Body of pancreas (tissue), 4 donors: ENCODE measurements at regions not wholly inside any gene's neighbourhood (a gene's known extent, or its start where the extent isn't known, plus 50 kb on each side); places are given as distances from the start of the nearest gene placed in this dataset.

Experiments used
- ATAC-seq: fragments of 150-250 bp; one replicate; pipeline ENCODE4 v1.9.1; 2016
- DNase-seq, 4 donors: peaks; one replicate each; pipeline ENCODE4 v3.0.0-alpha.2; 2019
- H3K27ac ChIP-seq, 4 donors: fragments of 200-600 bp; sonication (generic); 1 replicate in 3 of 4; 2 replicates in 1 of 4; pipeline versions ENCODE4 v1.5.1 to v1.6.1; 2016 to 2019; ENCODE audit warnings: mild to moderate bottlenecking in 1 of 4, mixed read lengths in 1 of 4, moderate library complexity in 1 of 4
- H3K27me3 ChIP-seq, 2 donors: fragments of 200-600 bp; sonication (generic); one replicate each; pipeline ENCODE4 v1.6.0; 2016; ENCODE audit warnings: mild to moderate bottlenecking in 1 of 2
- H3K36me3 ChIP-seq, 2 donors: fragments of 200-600 bp; sonication (generic); replicated peaks in 1 of 2; 2 replicates each; pipeline ENCODE4 v1.5.1; 2016; ENCODE audit warnings: low read depth in 2 of 2; ENCODE audit not compliant: insufficient read depth in 1 of 2
- H3K4me1 ChIP-seq: fragments of 200-600 bp; sonication (generic); one replicate; pipeline ENCODE4 v1.6.0; 2016
- H3K4me3 ChIP-seq, 2 donors: fragments of 200-600 bp; sonication (generic); 1 replicate in 1 of 2; 2 replicates in 1 of 2; pipeline ENCODE4 v1.5.1; 2016 to 2019
- H3K9me3 ChIP-seq, 3 donors: fragments of 200-600 bp; sonication (generic); 1 replicate in 2 of 3; 2 replicates in 1 of 3; pipeline ENCODE4 v1.5.1; 2016
- CTCF ChIP-seq, 7 experiments: fragments of 450-650 bp in 4 of 7; fragments of 200-600 bp in 3 of 7; sonication (generic) in 3 of 7; IDR thresholded peaks; one replicate each; pipeline ENCODE4 v1.5.1; 2016 to 2019; ENCODE audit warnings: antibody characterized with exemption in 7 of 7
- POLR2A ChIP-seq, 3 donors: fragments of 450-650 bp; IDR thresholded peaks; one replicate each; pipeline ENCODE4 v1.6.1; 2016; ENCODE audit warnings: antibody characterized with exemption in 3 of 3, mild to moderate bottlenecking in 2 of 3
- WGBS, 2 donors: methylation state at CpG; one replicate each; pipeline ENCODE4 v1.1.5; 2017; 5-methylcytosine and 5-hydroxymethylcytosine counted together
- intact Hi-C: fragments of 100-400 bp; cut with DNase I; formaldehyde crosslinking; loops from one replicate; pipeline ENCODE4 v1.15.1; 2023

- ATAC-seq (no peak), DNase-seq (no peak)
- TF ChIP-seq CTCF (IDR thresholded peaks at IDR 0.05): no peak
- TF ChIP-seq POLR2A (IDR thresholded peaks at IDR 0.05): no peak
- H3K36me3 ChIP-seq: no peaks in the 10 kb centered on the region
- no peaks in the 10 kb centered on the region for H3K27me3 ChIP-seq
- intact Hi-C loops: no loop called here
- 53 to 59% methylated on average over 3 of the region's 3 CpGs for WGBS, 2 donors
- no peaks in the 10 kb centered on the region for H3K9me3 ChIP-seq
- H3K4me1 ChIP-seq: no peaks in the 10 kb centered on the region
- H3K27ac ChIP-seq: no peak overlapping the region
- H3K4me3 ChIP-seq: no peak overlapping the region
Measured at GRCh38 chr4:54863571-54864255, 206.0 kb downstream of the KIT start.

GRCh38 chr4:54861201-54861600 lies 203.4 kb downstream of the KIT start:
- no peak overlapping the region for H3K4me3 ChIP-seq
- no peaks in the 10 kb centered on the region for H3K27me3 ChIP-seq
- H3K36me3 ChIP-seq: no peaks in the 10 kb centered on the region
- no peaks in the 10 kb centered on the region for H3K9me3 ChIP-seq
- ATAC-seq: no peak
- H3K4me1 ChIP-seq: no peaks in the 10 kb centered on the region
- intact Hi-C loops: no loop called here
- 38 to 57% methylated on average over 2 of the region's 2 CpGs for WGBS, 2 donors
- TF ChIP-seq CTCF (IDR thresholded peaks at IDR 0.05) (no peak), POLR2A (IDR thresholded peaks at IDR 0.05) (no peak)
- DNase-seq: no peak
- no peak overlapping the region for H3K27ac ChIP-seq

- Histone ChIP-seq H3K27me3 (no peaks in the 10 kb centered on the region), H3K36me3 (no peaks in the 10 kb centered on the region), H3K9me3 (no peaks in the 10 kb centered on the region), H3K4me1 (no peaks in the 10 kb centered on the region), H3K27ac (no peak overlapping the region), H3K4me3 (no peak overlapping the region)
- DNase-seq (no peak), ATAC-seq (no peak)
- intact Hi-C loops: no loop called here
- TF ChIP-seq POLR2A (IDR thresholded peaks at IDR 0.05): no peak
- TF ChIP-seq CTCF (IDR thresholded peaks at IDR 0.05): no peak
- 54 to 60% methylated on average over 9 of the region's 9 CpGs for whole genome bisulfite sequencing, 2 donors
Measured at GRCh38 chr4:54855191-54855854, 197.6 kb downstream of the KIT start.

GRCh38 chr4:54852602-54853001 lies 194.8 kb downstream of the KIT start:
- Histone ChIP-seq H3K9me3 (no peaks in the 10 kb centered on the region), H3K36me3 (no peaks in the 10 kb centered on the region), H3K4me1 (no peaks in the 10 kb centered on the region), H3K27ac (no peak overlapping the region), H3K27me3 (no peaks in the 10 kb centered on the region), H3K4me3 (no peak overlapping the region)
- ATAC-seq (no peak), DNase-seq (no peak)
- intact Hi-C loops: no loop called here
- WGBS, 2 donors: 81% methylated on average over 2 of the region's 2 CpGs
- no peak for TF ChIP-seq POLR2A (IDR thresholded peaks at IDR 0.05)
- no peak for TF ChIP-seq CTCF (IDR thresholded peaks at IDR 0.05)

GRCh38 chr4:54852054-54852453 lies 194.3 kb downstream of the KIT start:
- no peaks in the 10 kb centered on the region for H3K27me3 ChIP-seq
- H3K9me3 ChIP-seq: no peaks in the 10 kb centered on the region
- H3K4me1 ChIP-seq: no peaks in the 10 kb centered on the region
- 82 to 89% methylated on average over 1 of the region's 1 CpG for WGBS, 2 donors
- H3K27ac ChIP-seq: no peak overlapping the region
- intact Hi-C loops: no loop called here
- H3K36me3 ChIP-seq: no peaks in the 10 kb centered on the region
- no peak overlapping the region for H3K4me3 ChIP-seq
- ATAC-seq (no peak), DNase-seq (no peak)
- TF ChIP-seq CTCF (IDR thresholded peaks at IDR 0.05): no peak
